Lower leg skin (tissue), 3 donors: ENCODE measurements at regions not wholly inside any gene's neighbourhood (a gene's known extent, or its start where the extent isn't known, plus 50 kb on each side); places are given as distances from the start of the nearest gene placed in this dataset.

Source experiments
- POLR2A ChIP-seq, 2 donors: fragments of 450-650 bp; IDR thresholded peaks; one replicate each; pipeline ENCODE4 v1.6.1; 2016 to 2017; ENCODE audit warnings: antibody characterized with exemption in 2 of 2, mild to moderate bottlenecking in 1 of 2, moderate library complexity in 1 of 2
- TF ChIP-seq, protein P1 (sequence below), 3 donors: fragments of 450-650 bp; IDR thresholded peaks; one replicate each; pipeline ENCODE4 v1.5.1; 2016; ENCODE audit warnings: antibody characterized with exemption in 3 of 3, mild to moderate bottlenecking in 3 of 3, moderate library complexity in 2 of 3

DNA sequence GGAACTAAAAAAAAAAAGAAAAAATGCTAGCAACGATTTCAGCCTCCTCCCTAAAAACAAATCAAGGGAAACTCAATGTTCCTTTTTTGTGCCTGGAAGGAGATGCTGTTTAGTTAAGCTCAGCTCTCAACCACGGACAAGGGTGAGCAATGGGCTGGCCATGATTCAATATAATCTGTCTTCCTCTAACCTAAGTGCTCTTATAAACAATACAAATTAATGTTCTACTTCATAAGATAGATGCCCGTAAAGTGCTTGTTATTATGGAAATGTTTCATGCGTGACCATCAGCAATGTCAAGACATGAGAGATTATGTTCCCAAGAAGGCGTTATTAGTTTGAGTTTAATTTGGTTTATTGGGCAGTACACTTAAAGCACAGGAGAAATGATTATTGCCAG, 320.3 kb downstream of the SFMBT2 start:
- TF ChIP-seq, protein P1, sequence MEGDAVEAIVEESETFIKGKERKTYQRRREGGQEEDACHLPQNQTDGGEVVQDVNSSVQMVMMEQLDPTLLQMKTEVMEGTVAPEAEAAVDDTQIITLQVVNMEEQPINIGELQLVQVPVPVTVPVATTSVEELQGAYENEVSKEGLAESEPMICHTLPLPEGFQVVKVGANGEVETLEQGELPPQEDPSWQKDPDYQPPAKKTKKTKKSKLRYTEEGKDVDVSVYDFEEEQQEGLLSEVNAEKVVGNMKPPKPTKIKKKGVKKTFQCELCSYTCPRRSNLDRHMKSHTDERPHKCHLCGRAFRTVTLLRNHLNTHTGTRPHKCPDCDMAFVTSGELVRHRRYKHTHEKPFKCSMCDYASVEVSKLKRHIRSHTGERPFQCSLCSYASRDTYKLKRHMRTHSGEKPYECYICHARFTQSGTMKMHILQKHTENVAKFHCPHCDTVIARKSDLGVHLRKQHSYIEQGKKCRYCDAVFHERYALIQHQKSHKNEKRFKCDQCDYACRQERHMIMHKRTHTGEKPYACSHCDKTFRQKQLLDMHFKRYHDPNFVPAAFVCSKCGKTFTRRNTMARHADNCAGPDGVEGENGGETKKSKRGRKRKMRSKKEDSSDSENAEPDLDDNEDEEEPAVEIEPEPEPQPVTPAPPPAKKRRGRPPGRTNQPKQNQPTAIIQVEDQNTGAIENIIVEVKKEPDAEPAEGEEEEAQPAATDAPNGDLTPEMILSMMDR (IDR thresholded peaks at IDR 0.05) = no peak
- no peak for TF ChIP-seq POLR2A (IDR thresholded peaks at IDR 0.05)
